DLD1 (cell line): ENCODE measurements at regions not wholly inside any gene's neighbourhood (a gene's known extent, or its start where the extent isn't known, plus 50 kb on each side); places are given as distances from the start of the nearest gene placed in this dataset.

ENCODE experiments used
- in situ Hi-C: cut with HindIII; loops from 2 replicates; pipeline ENCODE4 v1.10.0; 2017; ENCODE audit warnings: low sequenced_read_pairs

DNA sequence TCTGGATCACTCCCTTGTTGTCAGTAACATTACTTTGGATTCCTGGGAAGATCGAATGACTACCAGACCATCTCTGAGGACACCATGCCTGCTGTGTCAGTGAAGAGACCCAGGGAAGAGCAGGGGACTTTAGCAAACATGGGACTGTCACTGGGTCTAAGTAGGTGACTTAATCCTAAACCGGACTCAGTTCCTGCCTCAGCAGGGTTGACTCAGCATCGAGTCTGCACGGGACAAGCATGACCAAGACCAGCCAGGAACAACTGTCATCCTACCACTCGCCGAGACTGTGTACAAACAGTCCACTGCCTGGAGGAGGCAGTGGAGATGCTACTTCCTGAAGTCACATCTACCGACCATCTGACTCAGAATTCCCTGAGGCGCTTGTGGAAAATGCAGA lies 53.2 kb upstream of the RAB4A start:
- in situ Hi-C loops: no loop called here

DNA sequence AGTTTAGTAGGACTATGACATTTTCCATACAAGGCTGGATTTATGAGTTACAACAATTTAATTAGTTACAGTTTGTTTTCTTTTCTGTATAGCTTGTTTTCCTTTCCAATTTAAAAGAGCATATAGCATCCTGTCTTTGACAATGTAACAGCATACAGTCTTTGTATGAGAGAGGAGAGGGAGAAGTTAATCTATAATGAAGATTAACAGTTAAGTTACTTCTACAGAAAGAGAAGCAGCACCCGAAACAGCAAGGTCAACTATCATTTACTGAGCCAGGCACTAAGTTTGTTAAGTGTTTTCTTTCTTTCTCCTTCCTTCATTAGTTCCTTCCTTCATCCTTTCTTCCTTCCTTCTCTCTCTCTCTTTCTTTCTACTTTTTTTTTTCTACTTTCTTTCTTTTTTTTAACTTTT lies 52.3 kb upstream of the RAB4A start:
- in situ Hi-C loops: no loop called here

DNA sequence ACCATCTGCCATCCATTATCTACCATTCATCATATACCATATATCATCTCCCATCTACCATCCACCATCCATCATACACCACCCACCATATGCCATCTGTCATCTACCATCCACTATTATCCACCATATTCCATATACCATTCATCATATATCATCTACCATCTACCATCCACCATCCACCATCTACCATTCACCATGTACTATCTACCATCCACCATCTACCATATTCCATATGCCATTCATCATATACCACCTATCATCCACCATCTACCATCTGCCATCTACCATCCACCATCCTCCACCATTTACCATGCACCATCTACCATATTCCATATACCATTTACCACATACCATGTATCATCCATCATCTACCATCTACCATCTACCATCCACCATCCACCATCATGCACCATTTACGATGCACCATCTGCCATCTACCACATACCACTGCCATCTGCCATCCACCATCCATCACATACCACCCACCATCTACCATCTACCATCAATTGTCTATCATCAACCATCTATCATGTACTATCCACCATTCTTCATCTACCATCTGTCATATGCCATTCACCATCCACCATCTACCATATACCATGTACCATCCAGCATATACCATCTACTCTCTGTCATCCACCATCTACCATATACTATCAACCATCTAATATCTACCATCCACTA lies 50.6 kb upstream of the RAB4A start:
- in situ Hi-C loops: no loop called here

DNA sequence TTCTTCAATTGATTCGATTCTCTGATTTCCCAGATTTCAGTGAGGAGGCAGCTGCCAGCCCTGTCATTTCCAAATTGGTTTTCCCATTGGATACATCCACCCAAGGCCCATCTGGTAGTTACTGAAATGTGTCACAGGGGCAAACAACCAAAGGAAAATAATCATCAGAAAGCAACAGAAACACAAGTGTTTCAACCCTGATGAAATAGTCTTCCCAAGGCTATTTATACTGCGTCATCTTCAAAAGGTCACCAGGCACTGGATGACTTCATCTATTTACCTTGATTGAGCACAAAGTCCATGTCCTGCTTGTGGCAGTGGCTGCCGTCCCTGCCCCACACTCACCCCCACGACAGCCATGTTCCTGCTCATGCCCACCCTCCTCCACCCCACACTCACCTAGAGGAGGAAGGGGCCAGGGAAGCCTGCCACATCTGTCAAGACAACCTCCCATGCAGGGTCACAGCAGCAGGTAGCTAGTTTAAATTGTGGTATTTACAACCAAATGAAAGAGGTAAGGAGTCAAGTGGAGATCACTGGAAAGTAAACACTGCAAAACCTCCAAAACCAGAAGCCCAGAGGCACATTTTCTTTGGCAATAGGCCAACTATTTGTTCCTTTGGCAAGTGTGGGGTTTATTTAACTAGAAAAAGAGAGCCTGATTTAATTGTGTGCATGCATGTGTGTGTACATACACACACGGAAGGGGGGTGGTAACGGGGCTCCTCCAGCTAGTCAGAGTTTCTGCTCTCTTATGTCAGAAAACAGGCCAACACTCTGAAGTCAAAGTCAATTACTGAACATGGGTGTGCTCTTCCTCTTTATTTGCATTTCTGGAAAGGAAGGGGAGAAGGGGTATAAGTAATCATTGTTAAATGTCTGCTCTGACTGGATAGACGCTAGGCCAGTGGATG lies 49.5 kb upstream of the RAB4A start:
- in situ Hi-C loops: no loop called here
